NCI-H345 treated with DMSO at 0.1 percent for 48 hours (cell line): ENCODE measurements at regions not wholly inside any gene's neighbourhood (a gene's known extent, or its start where the extent isn't known, plus 50 kb on each side); places are given as distances from the start of the nearest gene placed in this dataset.
"Not testable (repeated sequence)": the region's sequence is repeated elsewhere in the genome, so short reads cannot be mapped to it uniquely, and the experiment has no call there.

Experiments
- DNase-seq: peaks from one replicate; lab custom pipeline; 2025; ENCODE audit not compliant: unreplicated experiment; lab: John Stamatoyannopoulos, UW

DNA sequence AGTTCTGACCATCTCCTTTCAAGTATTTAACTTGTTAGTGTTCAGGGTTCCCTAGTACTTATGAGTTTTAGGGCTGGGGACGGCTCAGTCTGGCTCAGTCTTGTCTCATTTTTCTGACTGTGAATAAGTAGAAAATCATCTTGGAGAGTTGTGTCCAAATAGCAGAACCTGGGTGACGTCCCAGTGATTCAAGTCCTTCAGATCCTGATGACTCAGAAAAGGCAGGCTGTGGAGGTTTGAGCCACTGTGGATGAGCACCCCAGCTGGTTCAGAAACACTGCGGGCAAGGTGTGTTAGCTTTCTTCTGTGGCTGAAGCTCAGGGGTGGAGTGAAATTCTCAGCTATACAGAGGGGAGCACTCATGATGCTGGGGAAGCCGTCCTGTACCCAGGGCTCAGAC, 154.4 kb upstream of the NPY start:
- DNase-seq: no peak

DNA sequence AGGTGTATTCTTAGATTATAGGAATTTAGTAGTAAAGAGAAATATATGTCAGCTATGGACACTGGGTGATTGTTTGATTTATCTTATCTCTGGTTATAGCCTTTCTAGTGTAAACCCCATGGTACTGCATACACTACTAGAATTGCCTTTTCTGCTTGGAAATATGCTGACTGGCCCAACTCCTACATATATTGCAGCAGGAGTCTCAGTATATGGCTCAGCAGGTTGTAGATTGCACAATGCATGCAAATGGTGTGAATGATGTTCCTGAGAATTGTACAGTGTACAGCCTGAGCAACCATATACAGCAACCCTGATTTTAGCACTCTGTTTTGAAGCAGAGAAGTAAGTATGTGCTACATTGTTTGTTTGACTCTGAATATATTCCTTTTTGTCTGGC, 153.4 kb upstream of the NPY start:
- no peak for DNase-seq

GRCh38 chr7:24133691-24134090, 150.3 kb upstream of the NPY start:
- no peak for DNase-seq

GRCh38 chr7:24134535-24134934, 149.5 kb upstream of the NPY start:
- DNase-seq: no peak

DNA sequence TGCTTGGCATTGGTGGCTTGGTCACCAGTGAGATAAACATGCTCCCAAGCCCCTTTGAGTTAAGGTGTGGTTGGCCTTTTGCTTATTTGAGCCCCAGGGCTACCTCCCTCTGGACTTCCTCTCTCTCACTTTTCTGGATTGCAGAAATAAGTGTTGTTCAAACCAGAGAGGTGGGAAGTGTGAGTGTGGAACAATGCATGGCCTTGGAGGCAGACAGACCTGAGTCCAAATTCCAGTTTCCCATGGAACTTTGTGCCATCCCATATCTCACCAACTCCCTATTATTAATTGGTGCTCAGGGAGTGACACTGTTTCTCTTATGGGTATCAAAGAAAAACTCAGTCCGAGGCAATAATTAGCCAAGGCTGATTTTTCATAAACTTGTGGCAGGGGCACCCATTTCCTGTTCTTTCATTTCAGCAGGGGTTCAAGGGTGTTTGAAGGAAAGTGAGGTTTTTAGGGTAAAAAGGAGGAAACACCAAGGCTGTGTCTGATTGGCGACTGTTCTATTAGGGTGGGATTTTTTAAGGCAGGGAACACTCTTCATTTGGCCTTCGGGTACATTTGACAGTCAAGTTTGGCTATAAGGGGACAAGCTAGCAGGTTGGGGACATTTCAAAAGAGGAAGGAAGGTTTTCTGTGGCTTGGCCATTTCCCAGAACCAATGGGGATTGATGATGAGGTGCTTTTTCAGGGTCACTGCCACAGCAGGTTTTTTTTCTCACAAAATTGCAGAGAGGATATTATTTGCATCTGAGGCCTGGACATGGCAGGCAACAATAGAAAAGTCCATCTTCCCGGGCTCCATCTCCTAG, 148.8 kb upstream of the NPY start:
- no peak for DNase-seq

DNA sequence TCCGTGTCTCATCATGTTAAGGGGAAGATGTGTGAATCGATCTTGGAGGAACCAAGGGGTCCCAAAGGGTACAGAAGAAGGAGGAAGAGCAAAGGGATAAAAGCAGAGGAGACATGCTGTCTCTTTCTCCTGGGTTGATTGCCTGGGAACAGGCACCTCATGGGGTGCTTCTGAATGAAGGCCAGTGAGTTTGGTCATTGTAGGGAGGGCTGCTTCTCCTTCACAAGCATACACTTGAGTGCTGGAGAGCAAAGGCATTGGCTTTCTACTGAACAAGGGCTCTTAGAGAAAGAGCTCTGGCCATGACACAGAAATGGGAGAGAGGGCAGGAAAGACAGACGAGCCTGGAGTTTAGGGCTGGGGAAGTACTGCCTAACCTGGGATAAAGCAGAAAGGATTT, 146.7 kb upstream of the NPY start:
- no peak for DNase-seq

GRCh38 chr7:24138343-24138742, 145.6 kb upstream of the NPY start:
- no peak for DNase-seq

DNA sequence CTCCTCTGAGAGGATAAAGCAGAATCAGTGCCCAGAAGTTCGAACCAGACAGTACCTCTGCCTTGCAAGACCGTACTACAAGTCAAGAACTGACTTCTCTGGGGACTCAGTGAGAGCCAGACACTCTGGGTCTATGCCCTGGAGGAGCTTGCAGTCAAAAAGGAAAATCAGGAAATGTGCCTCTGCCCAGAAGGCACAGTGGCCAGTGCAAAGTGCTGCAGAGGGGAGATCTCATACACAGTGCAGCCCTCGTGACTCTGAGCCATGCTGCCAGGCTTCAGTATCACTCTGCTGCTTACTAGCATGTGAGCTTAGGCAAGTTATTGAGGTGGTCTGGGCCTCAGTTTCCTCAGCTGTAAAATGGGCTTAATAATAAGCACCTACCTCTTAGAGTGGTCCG, 144.0 kb upstream of the NPY start:
- DNase-seq: no peak

GRCh38 chr7:24141874-24142509, 142.0 kb upstream of the NPY start:
- no peak for DNase-seq

- DNase-seq: no peak
Measured at GRCh38 chr7:24143547-24143946, 140.4 kb upstream of the NPY start.

GRCh38 chr7:24151944-24152343, 132.0 kb upstream of the NPY start:
- DNase-seq: no peak

DNA sequence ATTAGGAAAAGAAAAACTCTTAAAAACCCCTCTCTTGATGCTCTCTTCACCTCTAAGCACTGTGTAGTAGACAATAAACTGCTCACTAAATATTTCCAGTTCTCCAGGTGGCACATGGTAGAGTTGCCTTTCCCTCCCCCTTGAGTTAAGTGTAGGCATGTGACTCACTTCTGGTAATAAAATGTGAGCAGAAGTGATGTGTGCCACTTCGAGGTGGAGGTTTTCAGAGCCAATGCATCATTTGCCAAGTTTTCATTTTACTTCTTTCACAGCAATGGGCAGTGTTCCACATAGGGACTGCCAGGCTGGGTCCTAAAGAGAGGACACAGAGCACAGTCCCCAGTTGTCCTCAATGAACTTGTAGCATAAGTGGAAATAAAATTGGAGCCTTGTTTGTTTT, 131.6 kb upstream of the NPY start:
- no peak for DNase-seq

DNA sequence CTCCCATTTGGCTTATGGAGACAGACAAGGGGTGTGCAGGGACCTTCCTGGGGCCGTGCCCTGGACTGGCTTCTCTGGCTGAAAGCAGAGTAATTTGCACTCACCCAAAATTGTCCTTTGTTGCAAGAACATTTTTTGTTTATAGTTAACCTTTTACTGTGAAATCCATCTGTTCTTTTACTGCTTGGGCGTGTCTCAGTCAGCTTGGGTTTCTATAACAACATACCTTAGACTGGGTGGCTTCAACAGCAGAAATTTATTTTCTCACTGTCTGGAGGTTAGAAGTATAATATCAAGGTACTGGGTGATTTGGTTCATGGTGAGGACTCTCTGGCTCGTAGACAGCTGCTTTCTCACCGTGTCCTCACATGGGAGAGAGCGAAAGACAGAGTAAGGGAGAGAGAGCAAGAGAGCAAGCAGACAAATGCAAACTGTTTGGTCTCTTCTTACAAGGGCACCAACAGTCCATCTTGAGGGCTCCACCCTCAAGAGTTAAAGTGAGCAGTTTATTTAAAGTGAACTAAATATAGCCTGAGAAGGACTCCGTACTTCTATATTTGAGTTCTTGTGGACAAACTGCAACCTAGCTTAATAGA, 131.0 kb upstream of the NPY start:
- no peak for DNase-seq

DNA sequence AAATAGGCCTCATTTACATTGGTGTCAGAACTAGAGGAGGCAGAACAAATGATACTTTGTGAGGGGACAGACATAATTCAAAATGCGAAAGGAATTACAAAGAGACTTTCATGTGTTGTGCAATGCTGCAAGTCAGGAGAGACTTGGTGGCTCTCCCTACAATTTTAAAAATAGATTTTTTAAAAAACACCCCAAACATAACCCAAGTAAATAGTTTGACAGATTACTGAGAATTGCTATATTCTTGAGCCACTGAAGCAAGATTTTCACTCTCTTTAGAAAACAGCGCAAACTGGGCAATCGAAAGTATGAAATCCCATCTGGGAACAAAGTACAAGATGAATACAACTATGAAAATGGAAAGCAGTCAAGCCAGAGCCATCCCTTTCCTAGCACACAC, 126.3 kb upstream of the NPY start:
- DNase-seq: no peak

- DNase-seq: no peak
Measured at GRCh38 chr7:24158975-24159374, 125.0 kb upstream of the NPY start.

- DNase-seq: no peak
Measured at GRCh38 chr7:24164401-24164800, 119.6 kb upstream of the NPY start.

- no peak for DNase-seq
Measured at GRCh38 chr7:24169077-24169624, 114.8 kb upstream of the NPY start.

DNA sequence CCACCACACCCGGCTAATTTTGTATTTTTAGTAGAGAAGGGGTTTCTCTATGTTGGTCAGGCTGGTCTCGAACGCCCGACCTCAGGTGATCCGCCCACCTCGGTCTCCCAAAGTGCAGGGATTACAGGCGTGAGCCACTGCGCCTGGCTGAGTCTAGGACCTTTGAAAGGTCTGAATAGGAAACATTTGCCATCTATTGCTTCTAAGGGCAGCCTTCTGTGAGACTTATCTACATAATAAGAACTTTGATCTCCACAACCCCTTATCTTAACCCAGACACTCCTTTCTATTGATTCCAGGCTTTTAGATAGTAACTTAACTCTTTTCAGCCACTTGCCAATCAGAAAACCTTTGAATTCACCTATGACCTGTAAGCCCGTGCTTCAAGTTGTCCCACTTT, 112.0 kb upstream of the NPY start:
- not testable (repeated sequence) for DNase-seq

DNA sequence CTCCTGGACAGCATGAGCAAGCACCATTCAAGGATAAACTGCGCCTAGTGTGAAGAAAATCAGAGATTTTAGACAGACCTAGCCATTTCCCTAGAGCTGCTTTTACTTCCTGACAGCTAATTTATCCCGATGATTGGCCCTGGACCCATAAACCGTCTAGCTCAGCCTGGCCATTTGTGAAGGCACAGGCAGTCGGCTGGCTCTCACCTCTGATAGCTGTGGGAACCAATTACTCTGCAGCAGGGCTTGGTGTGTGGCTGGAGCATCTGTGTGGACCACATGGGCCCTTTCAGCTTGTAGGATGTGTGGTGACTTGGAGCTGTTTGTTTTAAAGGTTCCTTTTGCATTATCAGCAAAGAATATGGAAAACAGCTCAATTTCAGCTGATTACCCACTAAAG, 111.1 kb upstream of the NPY start:
- DNase-seq: no peak

DNA sequence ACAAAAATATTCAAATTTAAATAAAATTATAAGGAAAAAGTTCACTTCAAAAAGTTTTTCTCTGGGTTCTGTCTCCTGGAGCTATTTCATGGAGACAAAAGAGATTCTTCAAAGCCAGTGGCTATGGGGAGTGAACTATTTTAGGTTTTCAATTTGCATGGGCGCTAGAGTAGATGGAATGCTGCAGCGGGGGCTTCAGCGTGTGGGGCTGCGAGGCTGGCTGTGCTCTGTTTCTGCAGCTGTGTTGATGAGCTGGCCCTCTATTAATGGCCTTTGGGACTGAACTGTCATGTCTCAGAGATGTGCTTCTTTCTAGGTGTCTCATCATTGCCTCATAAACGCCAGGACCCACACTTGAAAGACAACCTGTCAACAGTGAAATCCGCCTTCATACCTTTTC, 108.4 kb upstream of the NPY start:
- no peak for DNase-seq

DNA sequence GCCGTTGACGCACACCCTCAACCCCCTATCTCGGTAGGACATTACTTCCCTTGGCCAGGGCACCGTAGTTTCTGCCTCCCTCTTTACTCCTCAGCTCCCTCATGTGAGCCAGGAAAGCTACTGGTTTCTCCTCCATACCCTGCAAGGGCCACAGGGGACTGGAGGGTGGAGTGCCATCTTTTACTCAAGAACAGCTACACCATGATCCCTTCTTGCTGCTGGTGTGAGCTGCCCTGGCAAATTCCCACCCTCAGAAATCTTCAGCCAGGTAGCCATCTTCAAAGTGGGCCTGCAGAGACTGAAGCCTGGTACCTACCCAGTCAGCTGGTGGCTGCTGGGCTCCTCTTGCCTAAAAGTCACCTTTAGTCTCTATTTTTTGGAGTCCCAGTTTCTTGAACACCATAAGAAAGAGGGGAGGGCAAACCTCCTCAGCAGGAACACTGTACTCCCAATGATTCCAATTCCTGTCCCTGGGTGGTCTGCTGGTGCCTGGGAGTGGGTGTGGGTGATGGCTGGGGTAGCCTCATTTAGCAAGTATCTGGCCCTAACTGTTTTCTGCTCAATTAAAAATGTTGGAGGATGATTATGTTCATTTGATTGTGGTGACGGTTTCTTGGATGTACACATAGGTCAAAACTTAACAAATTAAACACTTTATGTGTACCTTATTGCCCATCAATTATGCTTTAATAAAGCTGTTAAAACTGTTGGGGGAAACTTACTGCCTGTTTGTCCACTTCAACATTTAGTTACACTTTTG, 105.0 kb upstream of the NPY start:
- no peak for DNase-seq
